Fibroblast of skin of right biceps (primary cell): ENCODE measurements at regions not wholly inside any gene's neighbourhood (a gene's known extent, or its start where the extent isn't known, plus 50 kb on each side); places are given as distances from the start of the nearest gene placed in this dataset.
"Not testable (repeated sequence)": the region's sequence is repeated elsewhere in the genome, so short reads cannot be mapped to it uniquely, and the experiment has no call there.

Experiments
- DNase-seq: peaks from one replicate; pipeline ENCODE4 v3.0.0-alpha.2; 2013

- not testable (repeated sequence) for DNase-seq
Observed at GRCh38 chr2:89026296-89026695, 334.8 kb downstream of the RPIA start.

GRCh38 chr2:89027115-89027514 lies 335.6 kb downstream of the RPIA start:
- not testable (repeated sequence) for DNase-seq

- DNase-seq = not testable (repeated sequence)
Observed at GRCh38 chr2:89027536-89027935, 336.1 kb downstream of the RPIA start.

- not testable (repeated sequence) for DNase-seq
Observed at GRCh38 chr2:89029257-89029656, 337.8 kb downstream of the RPIA start.

GRCh38 chr2:89048138-89049066 lies 356.9 kb downstream of the RPIA start:
- peak; percentile 5 for DNase-seq

GRCh38 chr2:89058616-89059015 lies 367.1 kb downstream of the RPIA start:
- DNase-seq = not testable (repeated sequence)

GRCh38 chr2:89061174-89061573 lies 369.7 kb downstream of the RPIA start:
- DNase-seq = not testable (repeated sequence)

GRCh38 chr2:89076771-89077170 lies 385.3 kb downstream of the RPIA start:
- not testable (repeated sequence) for DNase-seq

- DNase-seq = not testable (repeated sequence)
Observed at GRCh38 chr2:89092911-89093310, 401.4 kb downstream of the RPIA start.

GRCh38 chr2:89095060-89095459 lies 403.6 kb downstream of the RPIA start:
- not testable (repeated sequence) for DNase-seq

- DNase-seq = not testable (repeated sequence)
Observed at GRCh38 chr2:89102587-89102986, 411.1 kb downstream of the RPIA start.

- DNase-seq = not testable (repeated sequence)
Observed at GRCh38 chr2:89106369-89107019, 415.0 kb downstream of the RPIA start.

GRCh38 chr2:89112434-89112833 lies 421.0 kb downstream of the RPIA start:
- peak; percentile 1 for DNase-seq

GRCh38 chr2:89113286-89113685 lies 421.8 kb downstream of the RPIA start:
- not testable (repeated sequence) for DNase-seq

- DNase-seq = not testable (repeated sequence)
Observed at GRCh38 chr2:89129440-89129839, 438.0 kb downstream of the RPIA start.

- DNase-seq = peak; percentile 1
Observed at GRCh38 chr2:89130665-89131308, 439.3 kb downstream of the RPIA start.

GRCh38 chr2:89142959-89143358 lies 451.5 kb downstream of the RPIA start:
- DNase-seq = not testable (repeated sequence)

GRCh38 chr2:89145342-89145741 lies 453.9 kb downstream of the RPIA start:
- DNase-seq = not testable (repeated sequence)

- not testable (repeated sequence) for DNase-seq
Observed at GRCh38 chr2:89148256-89148655, 456.8 kb downstream of the RPIA start.

- DNase-seq = not testable (repeated sequence)
Observed at GRCh38 chr2:89151699-89152098, 460.2 kb downstream of the RPIA start.

GRCh38 chr2:89152501-89152900 lies 461.0 kb downstream of the RPIA start:
- DNase-seq = not testable (repeated sequence)

- DNase-seq = not testable (repeated sequence)
Observed at GRCh38 chr2:89153210-89153609, 461.7 kb downstream of the RPIA start.

- not testable (repeated sequence) for DNase-seq
Observed at GRCh38 chr2:89154247-89154682, 462.8 kb downstream of the RPIA start.
